Right lung (tissue), 2 donors: ENCODE measurements at regions not wholly inside any gene's neighbourhood (a gene's known extent, or its start where the extent isn't known, plus 50 kb on each side); places are given as distances from the start of the nearest gene placed in this dataset.
"Not testable (repeated sequence)": the region's sequence is repeated elsewhere in the genome, so short reads cannot be mapped to it uniquely, and the experiment has no call there.

Source experiments
- DNase-seq, 2 donors: peaks; one replicate each; pipeline ENCODE4 v3.0.0-alpha.2; 2013

GRCh38 chr1:148267066-148267465 is 115.0 kb upstream of the NBPF11 start:
- DNase-seq, result not testable (repeated sequence)

- DNase-seq, result no peak
Observed at GRCh38 chr1:148264374-148265276, 112.5 kb upstream of the NBPF11 start.

- no peak for DNase-seq
Observed at GRCh38 chr1:148263906-148264255, 111.8 kb upstream of the NBPF11 start.

GRCh38 chr1:148263128-148263905 is 111.2 kb upstream of the NBPF11 start:
- DNase-seq, result peak; percentile 49 to 57

GRCh38 chr1:148261684-148262083 is 109.6 kb upstream of the NBPF11 start:
- DNase-seq, result not testable (repeated sequence)

- DNase-seq, result not testable (repeated sequence)
Observed at GRCh38 chr1:148257886-148258285, 105.8 kb upstream of the NBPF11 start.

GRCh38 chr1:148254611-148255429 is 102.7 kb upstream of the NBPF11 start:
- not testable (repeated sequence) for DNase-seq

- DNase-seq, result not testable (repeated sequence)
Observed at GRCh38 chr1:148253808-148254207, 101.7 kb upstream of the NBPF11 start.

GRCh38 chr1:148248798-148249197 is 96.7 kb upstream of the NBPF11 start:
- DNase-seq, result not testable (repeated sequence)

GRCh38 chr1:148246258-148246861 is 94.3 kb upstream of the NBPF11 start:
- not testable (repeated sequence) for DNase-seq

GRCh38 chr1:148245843-148246242 is 93.8 kb upstream of the NBPF11 start:
- DNase-seq, result not testable (repeated sequence)

GRCh38 chr1:148245443-148245842 is 93.4 kb upstream of the NBPF11 start:
- not testable (repeated sequence) for DNase-seq

- DNase-seq, result not testable (repeated sequence)
Observed at GRCh38 chr1:148233250-148233649, 81.2 kb upstream of the NBPF11 start.

- not testable (repeated sequence) for DNase-seq
Observed at GRCh38 chr1:148228846-148229245, 76.8 kb upstream of the NBPF11 start.

GRCh38 chr1:148222399-148223159 is 70.5 kb upstream of the NBPF11 start:
- DNase-seq, result not testable (repeated sequence)

GRCh38 chr1:148221593-148221992 is 69.5 kb upstream of the NBPF11 start:
- DNase-seq, result not testable (repeated sequence)

GRCh38 chr1:148219229-148219628 is 67.1 kb upstream of the NBPF11 start:
- DNase-seq, result not testable (repeated sequence)

GRCh38 chr1:148211191-148211590 is 59.1 kb upstream of the NBPF11 start:
- not testable (repeated sequence) for DNase-seq

GRCh38 chr1:148210624-148211023 is 58.5 kb upstream of the NBPF11 start:
- not testable (repeated sequence) for DNase-seq

- not testable (repeated sequence) for DNase-seq
Observed at GRCh38 chr1:148210166-148210565, 58.1 kb upstream of the NBPF11 start.
